IPS-20b (cell line): ENCODE measurements at regions not wholly inside any gene's neighbourhood (a gene's known extent, or its start where the extent isn't known, plus 50 kb on each side); places are given as distances from the start of the nearest gene placed in this dataset.
"Not testable (repeated sequence)": the region's sequence is repeated elsewhere in the genome, so short reads cannot be mapped to it uniquely, and the experiment has no call there.

Source experiments
- H3K27ac ChIP-seq: one replicate; pipeline ENCODE4 v1.5.1; 2013; ENCODE audit warnings: low read length
- H3K27me3 ChIP-seq: 2 replicates; pipeline ENCODE4 v1.6.1; 2013; ENCODE audit warnings: mild to moderate bottlenecking, low read length, inconsistent platforms; ENCODE audit not compliant: insufficient read depth
- H3K36me3 ChIP-seq: 2 replicates; pipeline ENCODE4 v1.6.1; 2013; ENCODE audit warnings: low read depth, mild to moderate bottlenecking, inconsistent platforms, low read length, moderate library complexity; ENCODE audit not compliant: insufficient read depth
- H3K4me1 ChIP-seq: 2 replicates; pipeline ENCODE4 v1.6.1; 2013; ENCODE audit warnings: mild to moderate bottlenecking, control low read depth, inconsistent platforms, low read length, moderate library complexity; ENCODE audit not compliant: insufficient read depth
- H3K4me3 ChIP-seq: 2 replicates; pipeline ENCODE4 v1.5.1; 2013; ENCODE audit warnings: mild to moderate bottlenecking, low read length, inconsistent platforms
- H3K9ac ChIP-seq: 2 replicates; pipeline ENCODE4 v1.6.1; 2013; ENCODE audit warnings: low read depth, mild to moderate bottlenecking, inconsistent platforms, low read length, moderate library complexity
- H3K9me3 ChIP-seq: 2 replicates; pipeline ENCODE4 v1.6.1; 2013; ENCODE audit warnings: mild to moderate bottlenecking, low read depth, low read length, inconsistent platforms; ENCODE audit not compliant: insufficient read depth

GRCh38 chr17:77837072-77837471, 121.4 kb upstream of the TNRC6C start:
- not testable (repeated sequence) for H3K4me3 ChIP-seq, H3K4me1 ChIP-seq, H3K27me3 ChIP-seq, H3K9ac ChIP-seq, H3K36me3 ChIP-seq, H3K27ac ChIP-seq, H3K9me3 ChIP-seq

DNA sequence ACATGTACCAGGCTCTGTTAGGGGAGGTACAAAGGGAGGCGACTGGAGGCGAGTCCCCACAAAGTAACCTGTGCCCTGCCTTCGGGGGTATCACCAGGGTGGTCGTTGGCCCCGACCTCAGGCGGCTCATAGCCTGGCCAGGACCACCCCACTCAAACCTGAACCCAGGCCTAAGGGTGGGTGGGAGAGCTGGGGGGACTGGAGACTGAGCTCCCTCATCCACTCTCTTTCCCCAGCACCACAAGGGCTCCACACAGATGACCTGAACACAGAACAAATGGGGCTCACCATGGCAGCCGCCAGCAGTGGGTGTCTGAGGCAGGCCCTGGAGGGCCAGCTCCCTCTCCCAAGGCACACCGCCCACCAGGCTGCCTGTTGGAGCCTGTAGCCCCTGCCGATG, 120.6 kb upstream of the TNRC6C start:
- no peaks in the 10 kb centered on the region for H3K27me3 ChIP-seq

DNA sequence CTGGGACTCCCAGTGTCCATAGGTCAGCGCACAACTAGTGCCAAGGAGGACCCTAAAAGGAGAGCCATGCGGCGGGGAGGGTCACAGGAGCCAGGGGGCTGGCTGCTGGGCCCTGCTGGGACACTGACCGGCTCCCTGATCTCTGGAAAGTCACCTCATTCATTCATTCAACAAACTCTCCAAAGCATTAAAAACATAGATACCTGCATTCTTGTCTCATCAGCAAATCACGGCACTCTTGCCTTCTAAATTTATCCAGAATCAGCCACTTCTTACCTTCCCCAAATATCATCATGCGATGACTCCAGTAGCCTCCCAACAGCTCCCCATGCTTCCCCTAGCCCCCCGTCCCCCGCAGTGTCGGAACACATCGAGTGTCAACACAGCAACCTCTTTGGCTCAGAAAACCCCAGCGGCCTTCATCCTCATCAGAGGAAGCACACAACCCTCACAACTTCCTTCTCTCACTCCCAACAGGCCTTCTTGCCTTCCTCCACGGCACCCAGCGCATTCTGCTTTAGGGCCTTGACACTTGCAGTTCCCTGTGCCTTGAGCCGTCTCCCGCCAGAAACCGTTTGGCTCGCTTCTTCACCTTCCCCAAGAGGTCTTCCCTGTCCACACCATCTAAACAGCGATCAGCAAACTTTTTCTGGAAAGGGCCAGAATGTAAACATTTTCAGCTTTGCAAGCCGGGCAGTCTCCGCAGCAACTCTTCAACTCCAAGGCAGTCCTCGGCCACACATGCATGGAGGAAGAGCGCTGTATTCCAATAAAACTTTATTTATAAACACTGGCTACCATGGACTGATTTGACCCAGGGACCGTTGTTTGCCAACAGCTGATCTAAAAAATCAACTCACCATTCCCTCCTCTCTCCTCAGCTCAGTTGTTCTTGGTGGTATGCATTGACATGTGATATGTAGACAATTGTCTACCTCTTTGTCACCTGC, 119.5 kb upstream of the TNRC6C start:
- peaks cover 9% of the 10 kb centered on the region for H3K4me1 ChIP-seq
- no peak overlapping the region for H3K4me3 ChIP-seq
- H3K36me3 ChIP-seq: no peaks in the 10 kb centered on the region
- no peaks in the 10 kb centered on the region for H3K9me3 ChIP-seq
- H3K9ac ChIP-seq: no peak overlapping the region
- no peaks in the 10 kb centered on the region for H3K27me3 ChIP-seq
- H3K27ac ChIP-seq: no peak overlapping the region

More for the DNA sequence above, 120.6 kb upstream of the TNRC6C start:
- Histone ChIP-seq H3K36me3 (no peaks in the 10 kb centered on the region), H3K9ac (no peak overlapping the region), H3K4me3 (no peak overlapping the region), H3K4me1 (peaks cover 9% of the 10 kb centered on the region), H3K9me3 (no peaks in the 10 kb centered on the region), H3K27ac (no peak overlapping the region)

GRCh38 chr17:77839698-77840512, 118.6 kb upstream of the TNRC6C start:
- no peaks in the 10 kb centered on the region for H3K36me3 ChIP-seq
- H3K27me3 ChIP-seq: no peaks in the 10 kb centered on the region
- peaks cover 5% of the 10 kb centered on the region for H3K4me1 ChIP-seq
- H3K9me3 ChIP-seq: no peaks in the 10 kb centered on the region
- no peak overlapping the region for H3K9ac ChIP-seq
- H3K27ac ChIP-seq: no peak overlapping the region
- no peak overlapping the region for H3K4me3 ChIP-seq

DNA sequence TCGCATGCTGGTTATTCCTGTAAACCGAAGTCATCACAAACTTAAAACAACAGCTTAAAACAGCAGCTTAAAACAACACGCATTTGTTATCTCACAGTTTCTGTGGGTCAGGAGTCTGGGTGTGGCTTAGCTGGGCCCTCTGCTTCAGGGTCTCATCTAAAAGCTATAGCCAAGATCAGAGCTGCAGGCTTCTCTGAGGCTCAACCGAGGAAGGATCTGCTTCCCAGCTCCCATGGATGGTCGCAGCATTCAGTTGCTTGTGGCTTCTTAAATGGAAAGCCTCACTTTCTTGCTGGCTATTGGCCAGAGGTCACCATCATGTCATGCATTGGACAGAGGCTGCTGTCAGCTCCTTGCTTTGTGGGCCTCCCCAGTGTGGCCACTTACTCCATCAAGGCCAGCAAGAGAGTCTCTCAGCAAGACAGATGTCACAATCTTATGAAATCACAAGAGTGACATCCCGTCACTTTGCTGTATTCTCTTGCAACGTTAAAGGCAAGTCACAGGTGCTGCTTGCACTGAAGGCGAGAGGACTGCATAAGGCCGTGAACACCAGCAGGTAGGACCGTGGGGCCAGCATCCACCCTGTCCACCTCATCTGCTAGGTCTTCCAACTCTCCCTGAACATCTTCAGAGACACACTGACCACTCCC, 117.9 kb upstream of the TNRC6C start:
- Histone ChIP-seq H3K9ac (no peak overlapping the region), H3K27me3 (no peaks in the 10 kb centered on the region), H3K27ac (no peak overlapping the region), H3K4me3 (no peak overlapping the region), H3K36me3 (no peaks in the 10 kb centered on the region), H3K9me3 (no peaks in the 10 kb centered on the region), H3K4me1 (peaks cover 4% of the 10 kb centered on the region; the same call in 1 of the 2 replicates)

GRCh38 chr17:77841742-77842527, 116.6 kb upstream of the TNRC6C start:
- Histone ChIP-seq H3K27ac (no peak overlapping the region), H3K9ac (no peak overlapping the region), H3K4me1 (peaks cover 4% of the 10 kb centered on the region; the same call in 1 of the 2 replicates), H3K9me3 (no peaks in the 10 kb centered on the region), H3K36me3 (no peaks in the 10 kb centered on the region), H3K27me3 (no peaks in the 10 kb centered on the region), H3K4me3 (no peak overlapping the region)

DNA sequence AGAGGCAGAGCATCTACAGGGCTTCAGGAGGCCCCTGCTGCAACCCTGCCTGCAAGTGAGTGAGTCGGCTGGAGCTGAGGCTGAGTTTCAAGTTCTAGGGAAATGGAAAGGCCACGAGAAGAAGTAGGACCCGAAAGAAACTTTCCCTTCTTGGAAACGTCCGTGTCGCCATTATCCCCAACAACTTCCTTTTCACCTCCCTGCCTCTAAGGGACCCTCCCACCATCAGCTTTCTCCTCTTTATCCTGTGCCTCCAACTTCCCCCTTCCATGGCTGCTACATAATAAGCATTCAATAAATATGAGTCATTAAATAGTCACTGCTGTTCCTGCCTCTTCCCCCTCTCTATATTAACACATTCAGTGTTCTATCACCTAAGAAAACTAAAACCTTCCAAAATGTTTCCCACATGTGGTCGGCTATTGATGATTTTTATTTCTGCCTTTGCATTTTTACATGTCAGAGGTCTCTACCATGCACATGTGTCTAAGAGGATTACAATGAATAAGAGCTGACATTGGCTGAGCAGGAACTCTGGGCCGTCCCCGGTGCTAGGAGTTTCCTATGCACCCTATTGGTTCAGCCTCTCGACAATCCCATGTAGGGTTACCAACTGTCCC, 115.9 kb upstream of the TNRC6C start:
- Histone ChIP-seq H3K9ac (no peak overlapping the region), H3K4me1 (peaks cover 4% of the 10 kb centered on the region; the same call in 1 of the 2 replicates)

DNA sequence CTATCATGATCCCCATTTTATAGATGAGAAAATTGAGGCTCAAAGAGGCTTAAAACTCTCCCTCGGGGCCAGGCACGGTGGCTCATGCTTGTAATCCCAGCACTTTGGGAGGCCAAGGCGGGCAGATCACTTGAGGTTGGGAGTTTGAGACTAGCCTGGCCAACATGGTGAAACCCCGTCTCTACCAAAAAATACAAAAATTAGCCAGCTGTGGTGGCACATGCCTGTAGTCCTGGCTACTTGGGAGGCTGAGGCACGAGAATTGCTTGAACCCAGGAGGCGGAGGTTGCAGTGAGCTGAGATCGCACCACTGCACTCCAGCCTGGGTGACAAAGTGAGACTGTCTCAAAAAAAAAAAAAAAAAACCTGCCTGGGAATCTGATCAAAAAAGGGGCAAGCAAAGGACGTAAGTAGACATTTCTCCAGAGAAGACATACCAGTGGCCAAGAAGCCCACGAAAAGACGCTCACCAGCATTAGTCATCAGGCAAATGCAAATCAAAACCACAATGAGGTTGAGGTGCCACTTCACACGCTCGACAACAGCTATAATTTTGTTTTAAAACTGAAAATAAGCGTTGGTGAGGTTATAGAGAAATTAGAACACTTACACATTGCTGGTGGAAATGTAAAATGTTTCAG, 115.1 kb upstream of the TNRC6C start:
- H3K36me3 ChIP-seq, H3K9me3 ChIP-seq, H3K4me1 ChIP-seq, H3K9ac ChIP-seq, H3K27me3 ChIP-seq, H3K4me3 ChIP-seq, H3K27ac ChIP-seq: not testable (repeated sequence)

More for the DNA sequence above, 115.9 kb upstream of the TNRC6C start:
- no peaks in the 10 kb centered on the region for H3K27me3 ChIP-seq
- H3K27ac ChIP-seq: no peak overlapping the region
- no peaks in the 10 kb centered on the region for H3K36me3 ChIP-seq
- no peaks in the 10 kb centered on the region for H3K9me3 ChIP-seq
- H3K4me3 ChIP-seq: no peak overlapping the region

DNA sequence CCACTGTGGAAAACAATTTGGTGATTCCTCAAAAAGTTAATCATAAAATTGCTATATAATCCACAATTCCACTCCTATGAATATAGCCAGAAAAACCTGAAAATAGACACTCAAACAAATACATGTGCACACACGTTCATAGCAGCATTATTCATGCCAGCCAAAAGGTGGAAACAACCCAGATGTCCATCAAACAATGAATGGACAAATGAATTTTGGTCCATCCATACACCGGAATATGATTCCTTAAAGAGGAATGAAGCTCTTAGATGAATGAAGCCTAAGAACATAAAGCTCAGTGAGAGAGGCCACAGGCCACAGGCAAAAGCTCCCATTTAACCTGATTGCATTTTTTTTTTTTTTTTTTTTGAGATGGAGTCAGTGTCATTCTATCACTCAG, 114.6 kb upstream of the TNRC6C start:
- Histone ChIP-seq H3K4me3 (no peak overlapping the region), H3K36me3 (no peaks in the 10 kb centered on the region), H3K27ac (no peak overlapping the region), H3K9me3 (no peaks in the 10 kb centered on the region), H3K4me1 (peaks cover 4% of the 10 kb centered on the region; the same call in 1 of the 2 replicates), H3K27me3 (no peaks in the 10 kb centered on the region), H3K9ac (no peak overlapping the region)

DNA sequence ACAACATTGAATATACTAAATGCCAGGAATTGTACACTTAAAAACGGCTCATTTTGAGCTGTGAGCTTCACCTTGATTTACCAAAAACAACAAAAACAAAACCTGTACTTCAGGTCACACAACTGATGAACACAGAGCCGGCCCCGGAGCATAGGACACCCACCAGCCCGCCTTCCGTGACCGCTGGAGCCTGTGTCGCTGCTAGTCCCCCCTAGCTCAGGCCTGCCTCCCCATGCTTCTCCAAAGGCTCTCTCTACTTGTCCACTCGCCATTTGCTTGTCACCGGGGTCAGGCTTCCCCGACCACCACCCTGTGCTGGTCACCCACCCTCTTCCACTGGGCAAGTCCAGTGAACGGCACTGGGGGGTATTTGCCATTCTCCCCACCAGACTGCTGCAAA, 113.8 kb upstream of the TNRC6C start:
- H3K9ac ChIP-seq: no peak overlapping the region
- no peak overlapping the region for H3K4me3 ChIP-seq
- H3K9me3 ChIP-seq: no peaks in the 10 kb centered on the region
- no peaks in the 10 kb centered on the region for H3K27me3 ChIP-seq
- peaks cover 4% of the 10 kb centered on the region; the same call in 1 of the 2 replicates for H3K4me1 ChIP-seq
- no peaks in the 10 kb centered on the region for H3K36me3 ChIP-seq
- H3K27ac ChIP-seq: no peak overlapping the region
